DMS 273 treated with DMSO at 0.1 percent for 48 hours (cell line): ENCODE measurements at regions not wholly inside any gene's neighbourhood (a gene's known extent, or its start where the extent isn't known, plus 50 kb on each side); places are given as distances from the start of the nearest gene placed in this dataset.

Source experiments
- DNase-seq: peaks from one replicate; lab custom pipeline; 2025; lab: John Stamatoyannopoulos, UW

- no peak for DNase-seq
Observed at GRCh38 chr20:19807946-19808330, 49.9 kb downstream of the RIN2 start.

- no peak for DNase-seq
Observed at GRCh38 chr20:19808498-19808897, 50.4 kb downstream of the RIN2 start.

GRCh38 chr20:19809505-19809904, 51.4 kb downstream of the RIN2 start:
- no peak for DNase-seq

- no peak for DNase-seq
Observed at GRCh38 chr20:19811231-19811630, 53.2 kb downstream of the RIN2 start.

GRCh38 chr20:19812056-19812455, 54.0 kb downstream of the RIN2 start:
- DNase-seq: no peak

- no peak for DNase-seq
Observed at GRCh38 chr20:19812696-19813095, 54.6 kb downstream of the RIN2 start.

GRCh38 chr20:19813846-19814640, 56.0 kb downstream of the RIN2 start:
- no peak for DNase-seq

- no peak for DNase-seq
Observed at GRCh38 chr20:19815553-19815991, 57.5 kb downstream of the RIN2 start.

GRCh38 chr20:19816386-19816785, 58.3 kb downstream of the RIN2 start:
- no peak for DNase-seq

- no peak for DNase-seq
Observed at GRCh38 chr20:19817017-19817416, 59.0 kb downstream of the RIN2 start.

- no peak for DNase-seq
Observed at GRCh38 chr20:19819149-19819548, 61.1 kb downstream of the RIN2 start.

- DNase-seq: peak; percentile 68
Observed at GRCh38 chr20:19820555-19821211, 62.6 kb downstream of the RIN2 start.

- DNase-seq: no peak
Observed at GRCh38 chr20:19821606-19822005, 63.5 kb downstream of the RIN2 start.

GRCh38 chr20:19823216-19823615, 65.2 kb downstream of the RIN2 start:
- DNase-seq: no peak

GRCh38 chr20:19823971-19824370, 65.9 kb downstream of the RIN2 start:
- peak; percentile 66 for DNase-seq

GRCh38 chr20:19824861-19825260, 66.8 kb downstream of the RIN2 start:
- DNase-seq: no peak

- DNase-seq: no peak
Observed at GRCh38 chr20:19826179-19826914, 68.3 kb downstream of the RIN2 start.

- DNase-seq: no peak
Observed at GRCh38 chr20:19827818-19828217, 69.8 kb downstream of the RIN2 start.

GRCh38 chr20:19828232-19828631, 70.2 kb downstream of the RIN2 start:
- DNase-seq: no peak

GRCh38 chr20:19830211-19830785, 72.2 kb downstream of the RIN2 start:
- no peak for DNase-seq

- no peak for DNase-seq
Observed at GRCh38 chr20:19832875-19833274, 74.8 kb downstream of the RIN2 start.

GRCh38 chr20:19833395-19833794, 75.3 kb downstream of the RIN2 start:
- DNase-seq: no peak

GRCh38 chr20:19834287-19834686, 76.2 kb downstream of the RIN2 start:
- DNase-seq: no peak
